KMS-11 (cell line): ENCODE measurements at regions not wholly inside any gene's neighbourhood (a gene's known extent, or its start where the extent isn't known, plus 50 kb on each side); places are given as distances from the start of the nearest gene placed in this dataset.
"Not testable (repeated sequence)": the region's sequence is repeated elsewhere in the genome, so short reads cannot be mapped to it uniquely, and the experiment has no call there.

Source experiments
- H2AFZ ChIP-seq: fragments of 200-600 bp; sonication (generic); 2 replicates; pipeline ENCODE4 v1.6.1; 2016; ENCODE audit warnings: antibody characterized with exemption, mixed run types, low read depth
- H3K27ac ChIP-seq: fragments of 200-600 bp; sonication (generic); 2 replicates; pipeline ENCODE4 v1.6.1; 2016; ENCODE audit warnings: mild to moderate bottlenecking, mixed run types
- H3K27me3 ChIP-seq: fragments of 200-600 bp; sonication (generic); 2 replicates; pipeline ENCODE4 v1.6.1; 2017; ENCODE audit warnings: mild to moderate bottlenecking, low read depth, mixed run types, moderate library complexity; ENCODE audit not compliant: insufficient read depth
- H3K36me3 ChIP-seq: fragments of 200-600 bp; sonication (generic); 2 replicates; pipeline ENCODE4 v1.6.1; 2017; ENCODE audit warnings: mild to moderate bottlenecking, mixed run types; ENCODE audit not compliant: insufficient read depth
- H3K4me1 ChIP-seq: fragments of 200-600 bp; sonication (generic); 2 replicates; pipeline ENCODE4 v1.6.1; 2016; ENCODE audit warnings: mild to moderate bottlenecking, low read depth, mixed run types; ENCODE audit not compliant: poor library complexity, severe bottlenecking
- H3K4me2 ChIP-seq: fragments of 200-600 bp; sonication (generic); 2 replicates; pipeline ENCODE4 v1.7.0; 2016; ENCODE audit warnings: mild to moderate bottlenecking, mixed run types
- H3K4me3 ChIP-seq: fragments of 200-600 bp; sonication (generic); IDR thresholded peaks from 2 replicates; pipeline ENCODE4 v1.6.1; 2017; ENCODE audit warnings: low read depth, low read length, mixed read lengths; ENCODE audit not compliant: insufficient read depth
- H3K79me2 ChIP-seq: fragments of 200-600 bp; sonication (generic); 2 replicates; pipeline ENCODE4 v1.6.1; 2016; ENCODE audit warnings: low read depth, mixed run types; ENCODE audit not compliant: insufficient read depth
- H3K9ac ChIP-seq: fragments of 200-600 bp; sonication (generic); 2 replicates; pipeline ENCODE4 v1.6.1; 2016; ENCODE audit warnings: mild to moderate bottlenecking, mixed run types
- H4K20me1 ChIP-seq: fragments of 200-600 bp; sonication (generic); 2 replicates; pipeline ENCODE4 v1.6.1; 2016; ENCODE audit warnings: mild to moderate bottlenecking, mixed run types; ENCODE audit not compliant: insufficient read depth
- TF ChIP-seq, protein P1 (sequence below): fragments of 200-600 bp; sonication (generic); conservative IDR thresholded peaks from 2 replicates; pipeline ENCODE4 v1.6.1; 2017; ENCODE audit warnings: low read depth, mild to moderate bottlenecking, antibody characterized with exemption, low read length, moderate library complexity, mixed read lengths

GRCh38 chr2:95707837-95708236 is 116.0 kb downstream of the TRIM43 start:
- TF ChIP-seq, protein P1, sequence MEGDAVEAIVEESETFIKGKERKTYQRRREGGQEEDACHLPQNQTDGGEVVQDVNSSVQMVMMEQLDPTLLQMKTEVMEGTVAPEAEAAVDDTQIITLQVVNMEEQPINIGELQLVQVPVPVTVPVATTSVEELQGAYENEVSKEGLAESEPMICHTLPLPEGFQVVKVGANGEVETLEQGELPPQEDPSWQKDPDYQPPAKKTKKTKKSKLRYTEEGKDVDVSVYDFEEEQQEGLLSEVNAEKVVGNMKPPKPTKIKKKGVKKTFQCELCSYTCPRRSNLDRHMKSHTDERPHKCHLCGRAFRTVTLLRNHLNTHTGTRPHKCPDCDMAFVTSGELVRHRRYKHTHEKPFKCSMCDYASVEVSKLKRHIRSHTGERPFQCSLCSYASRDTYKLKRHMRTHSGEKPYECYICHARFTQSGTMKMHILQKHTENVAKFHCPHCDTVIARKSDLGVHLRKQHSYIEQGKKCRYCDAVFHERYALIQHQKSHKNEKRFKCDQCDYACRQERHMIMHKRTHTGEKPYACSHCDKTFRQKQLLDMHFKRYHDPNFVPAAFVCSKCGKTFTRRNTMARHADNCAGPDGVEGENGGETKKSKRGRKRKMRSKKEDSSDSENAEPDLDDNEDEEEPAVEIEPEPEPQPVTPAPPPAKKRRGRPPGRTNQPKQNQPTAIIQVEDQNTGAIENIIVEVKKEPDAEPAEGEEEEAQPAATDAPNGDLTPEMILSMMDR, result no peak
- H2AFZ ChIP-seq, result no peak overlapping the region

DNA sequence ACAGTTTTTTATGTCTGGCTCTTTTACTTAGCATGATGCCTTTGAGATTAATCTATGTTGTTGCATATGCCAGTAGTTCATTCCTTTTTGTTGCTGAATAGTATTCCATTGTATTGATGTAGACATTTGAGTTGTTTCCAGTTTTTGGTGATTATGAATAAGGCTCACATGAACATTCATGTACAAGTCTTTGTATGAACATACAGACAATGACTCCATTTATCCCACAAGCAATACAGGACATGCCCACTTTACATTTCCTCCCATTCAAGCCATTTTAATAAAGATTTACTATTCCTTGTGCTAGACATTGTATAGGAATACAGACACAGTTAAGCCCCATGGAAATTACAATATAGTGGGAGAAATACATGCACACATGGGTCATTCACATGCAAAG is 118.0 kb downstream of the TRIM43 start:
- H3K4me1 ChIP-seq, result no peaks in the 10 kb centered on the region
- no peak overlapping the region for H2AFZ ChIP-seq
- TF ChIP-seq, protein P1, result no peak
- H3K27me3 ChIP-seq, result no peaks in the 10 kb centered on the region
- no peak overlapping the region for H3K4me2 ChIP-seq
- no peaks in the 10 kb centered on the region for H3K36me3 ChIP-seq
- no peak overlapping the region for H3K27ac ChIP-seq
- no peak overlapping the region for H3K9ac ChIP-seq
- H3K79me2 ChIP-seq, result no peaks in the 10 kb centered on the region
- no peak overlapping the region for H3K4me3 ChIP-seq
- no peaks in the 10 kb centered on the region for H4K20me1 ChIP-seq

More at GRCh38 chr2:95707837-95708236, 116.0 kb downstream of the TRIM43 start:
- H3K9ac ChIP-seq, result no peak overlapping the region
- no peak overlapping the region for H3K4me2 ChIP-seq
- no peak overlapping the region for H3K27ac ChIP-seq
- H3K27me3 ChIP-seq, result no peaks in the 10 kb centered on the region
- H3K4me1 ChIP-seq, result no peaks in the 10 kb centered on the region
- H3K4me3 ChIP-seq, result no peak overlapping the region
- H4K20me1 ChIP-seq, result no peaks in the 10 kb centered on the region
- H3K79me2 ChIP-seq, result no peaks in the 10 kb centered on the region
- H3K36me3 ChIP-seq, result no peaks in the 10 kb centered on the region

GRCh38 chr2:95713470-95714177 is 121.8 kb downstream of the TRIM43 start:
- H3K36me3 ChIP-seq, H3K27ac ChIP-seq, H3K4me3 ChIP-seq, H3K9ac ChIP-seq, H2AFZ ChIP-seq, H3K4me2 ChIP-seq, H4K20me1 ChIP-seq, H3K4me1 ChIP-seq, H3K27me3 ChIP-seq, H3K79me2 ChIP-seq: not testable (repeated sequence)

DNA sequence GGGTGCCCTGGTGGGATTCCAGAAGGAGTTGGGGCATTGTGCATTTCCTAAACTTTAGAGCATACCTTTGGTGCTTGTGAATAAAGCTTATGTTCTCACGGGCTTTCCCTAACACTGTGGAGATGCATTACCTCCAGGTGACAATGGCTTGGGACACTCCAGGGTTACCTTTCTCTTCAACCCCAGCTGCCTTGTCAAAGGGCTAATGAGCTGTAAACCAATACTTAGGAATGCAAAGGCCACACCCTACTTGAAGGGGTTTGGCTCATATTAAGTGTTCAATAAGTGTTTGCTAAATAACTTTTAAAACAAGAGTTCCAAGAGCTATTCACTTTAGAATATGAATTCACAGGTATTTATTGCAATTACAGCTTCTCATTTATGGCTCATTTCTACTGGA is 122.6 kb downstream of the TRIM43 start:
- not testable (repeated sequence) for H3K36me3 ChIP-seq, H2AFZ ChIP-seq, H4K20me1 ChIP-seq, H3K79me2 ChIP-seq, H3K27me3 ChIP-seq, H3K4me1 ChIP-seq, H3K27ac ChIP-seq, H3K4me3 ChIP-seq, H3K4me2 ChIP-seq, H3K9ac ChIP-seq

DNA sequence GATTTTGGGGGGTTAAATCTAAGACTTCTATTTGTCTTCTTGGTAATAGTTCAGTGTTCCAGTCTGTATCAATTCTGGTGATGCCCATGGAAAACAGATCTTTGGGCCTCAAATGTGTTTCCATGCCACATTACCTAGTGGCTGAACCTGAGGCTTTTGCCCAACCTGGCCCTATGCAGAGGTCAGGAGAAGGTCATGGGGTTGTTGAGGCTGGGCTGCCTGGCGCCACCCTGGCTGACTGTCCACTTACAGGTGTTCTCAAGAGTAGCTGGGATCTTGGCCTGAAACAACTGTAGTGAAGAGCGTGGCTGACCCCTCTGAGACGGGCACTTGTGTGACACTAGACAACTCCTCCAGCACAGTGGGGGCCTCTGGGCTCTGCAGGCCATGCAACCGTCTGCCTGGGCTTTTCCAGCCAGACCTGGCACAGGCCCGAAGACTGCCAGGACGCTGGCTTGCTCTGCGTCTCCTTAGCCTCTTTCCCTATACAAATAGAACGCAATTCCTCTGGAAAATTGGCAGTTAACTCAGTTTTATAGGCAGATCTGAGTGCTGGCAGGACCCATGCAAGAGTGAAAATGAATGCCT is 127.8 kb downstream of the TRIM43 start:
- Histone ChIP-seq H3K4me3 (no peak overlapping the region), H3K79me2 (no peaks in the 10 kb centered on the region), H3K27me3 (no peaks in the 10 kb centered on the region), H3K27ac (no peak overlapping the region), H3K4me2 (no peak overlapping the region), H3K36me3 (no peaks in the 10 kb centered on the region), H3K4me1 (no peaks in the 10 kb centered on the region), H2AFZ (no peak overlapping the region), H4K20me1 (no peaks in the 10 kb centered on the region), H3K9ac (no peak overlapping the region)
- TF ChIP-seq, protein P1, result no peak
